ENCODE measurements at regions not wholly inside any gene's neighbourhood (a gene's known extent, or its start where the extent isn't known, plus 50 kb on each side); places are given as distances from the start of the nearest gene placed in this dataset.
"Not testable (repeated sequence)": the region's sequence is repeated elsewhere in the genome, so short reads cannot be mapped to it uniquely, and the experiment has no call there.

- Mint-ChIP-seq H3K4me3 (ENCODE audit: unreplicated experiment) (no peak overlapping the region), H3K4me1 (ENCODE audit: low read depth, unreplicated experiment) (no peaks in the 10 kb centered on the region), H3K9me3 (ENCODE audit: unreplicated experiment) (no peaks in the 10 kb centered on the region), H3K36me3 (ENCODE audit: unreplicated experiment) (no peaks in the 10 kb centered on the region), H3K27ac (ENCODE audit: unreplicated experiment) (no peak overlapping the region), H3K27me3 (ENCODE audit: unreplicated experiment) (no peaks in the 10 kb centered on the region)
- DNase-seq: no peak
- no peak for TF ChIP-seq CTCF (IDR thresholded peaks at IDR 0.05; ENCODE audit: partially characterized antibody, unreplicated experiment)
Observed at GRCh38 chr6:141464896-141465295, 667.8 kb upstream of the GJE1 start.

- H3K4me3 Mint-ChIP-seq (ENCODE audit: unreplicated experiment): no peak overlapping the region
- no peak for TF ChIP-seq CTCF (IDR thresholded peaks at IDR 0.05; ENCODE audit: partially characterized antibody, unreplicated experiment)
- no peak for DNase-seq
- no peaks in the 10 kb centered on the region for H3K9me3 Mint-ChIP-seq (ENCODE audit: unreplicated experiment)
- no peak overlapping the region for H3K27ac Mint-ChIP-seq (ENCODE audit: unreplicated experiment)
- no peaks in the 10 kb centered on the region for H3K4me1 Mint-ChIP-seq (ENCODE audit: low read depth, unreplicated experiment)
- no peaks in the 10 kb centered on the region for H3K27me3 Mint-ChIP-seq (ENCODE audit: unreplicated experiment)
- no peaks in the 10 kb centered on the region for H3K36me3 Mint-ChIP-seq (ENCODE audit: unreplicated experiment)
Observed at GRCh38 chr6:141464490-141464889, 668.2 kb upstream of the GJE1 start.

GRCh38 chr6:141463237-141463977, 669.3 kb upstream of the GJE1 start:
- H3K9me3 Mint-ChIP-seq (ENCODE audit: unreplicated experiment): no peaks in the 10 kb centered on the region
- no peak overlapping the region for H3K27ac Mint-ChIP-seq (ENCODE audit: unreplicated experiment)
- H3K4me1 Mint-ChIP-seq (ENCODE audit: low read depth, unreplicated experiment): no peaks in the 10 kb centered on the region
- DNase-seq: no peak
- H3K4me3 Mint-ChIP-seq (ENCODE audit: unreplicated experiment): no peak overlapping the region
- TF ChIP-seq CTCF (IDR thresholded peaks at IDR 0.05; ENCODE audit: partially characterized antibody, unreplicated experiment): no peak
- no peaks in the 10 kb centered on the region for H3K27me3 Mint-ChIP-seq (ENCODE audit: unreplicated experiment)
- no peaks in the 10 kb centered on the region for H3K36me3 Mint-ChIP-seq (ENCODE audit: unreplicated experiment)

GRCh38 chr6:141460743-141461484, 671.8 kb upstream of the GJE1 start:
- H3K27me3 Mint-ChIP-seq (ENCODE audit: unreplicated experiment): no peaks in the 10 kb centered on the region
- no peak overlapping the region for H3K27ac Mint-ChIP-seq (ENCODE audit: unreplicated experiment)
- DNase-seq: no peak
- H3K4me1 Mint-ChIP-seq (ENCODE audit: low read depth, unreplicated experiment): no peaks in the 10 kb centered on the region
- TF ChIP-seq CTCF (IDR thresholded peaks at IDR 0.05; ENCODE audit: partially characterized antibody, unreplicated experiment): no peak
- H3K36me3 Mint-ChIP-seq (ENCODE audit: unreplicated experiment): no peaks in the 10 kb centered on the region
- no peaks in the 10 kb centered on the region for H3K9me3 Mint-ChIP-seq (ENCODE audit: unreplicated experiment)
- no peak overlapping the region for H3K4me3 Mint-ChIP-seq (ENCODE audit: unreplicated experiment)

DNA sequence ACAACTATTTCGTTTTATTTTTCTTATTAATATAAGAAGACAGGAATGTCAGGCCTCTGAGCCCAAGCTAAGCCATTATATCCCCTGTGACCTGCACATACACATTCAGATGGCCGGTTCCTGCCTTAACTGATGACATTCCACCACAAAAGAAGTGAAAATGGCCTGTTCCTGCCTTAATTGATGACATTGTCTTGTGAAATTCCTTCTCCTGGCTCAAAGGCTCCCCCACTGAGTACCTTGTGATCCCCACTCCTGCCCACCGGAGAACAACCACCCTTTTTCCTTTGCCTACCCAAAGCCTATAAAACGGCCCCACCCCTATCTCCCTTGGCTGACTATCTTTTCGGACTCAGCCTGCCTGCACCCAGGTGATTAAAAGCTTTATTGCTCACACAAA, 672.5 kb upstream of the GJE1 start:
- H3K4me1 Mint-ChIP-seq (ENCODE audit: low read depth, unreplicated experiment); H3K36me3 Mint-ChIP-seq (ENCODE audit: unreplicated experiment); H3K27me3 Mint-ChIP-seq (ENCODE audit: unreplicated experiment); H3K9me3 Mint-ChIP-seq (ENCODE audit: unreplicated experiment); H3K27ac Mint-ChIP-seq (ENCODE audit: unreplicated experiment); H3K4me3 Mint-ChIP-seq (ENCODE audit: unreplicated experiment); DNase-seq: not testable (repeated sequence)

GRCh38 chr6:141457984-141458383, 674.7 kb upstream of the GJE1 start:
- not testable (repeated sequence) for H3K4me3 Mint-ChIP-seq (ENCODE audit: unreplicated experiment); H3K27me3 Mint-ChIP-seq (ENCODE audit: unreplicated experiment); H3K4me1 Mint-ChIP-seq (ENCODE audit: low read depth, unreplicated experiment); H3K9me3 Mint-ChIP-seq (ENCODE audit: unreplicated experiment); H3K27ac Mint-ChIP-seq (ENCODE audit: unreplicated experiment); DNase-seq; H3K36me3 Mint-ChIP-seq (ENCODE audit: unreplicated experiment)

All from glutamatergic neuron (in vitro differentiated cells).